Astrocyte of the cerebellum (primary cell): ENCODE measurements at regions not wholly inside any gene's neighbourhood (a gene's known extent, or its start where the extent isn't known, plus 50 kb on each side); places are given as distances from the start of the nearest gene placed in this dataset.
"Not testable (repeated sequence)": the region's sequence is repeated elsewhere in the genome, so short reads cannot be mapped to it uniquely, and the experiment has no call there.

ENCODE experiments used
- DNase-seq: peaks from one replicate; pipeline ENCODE4 v3.0.0-alpha.2; 2011; ENCODE audit warnings: low read depth
- H3K4me3 ChIP-seq: 2 replicates; pipeline ENCODE4 v1.5.1; 2011; ENCODE audit warnings: mild to moderate bottlenecking, low read depth, low read length, moderate library complexity
- in situ Hi-C: cut with HindIII; loops from 2 replicates; pipeline ENCODE4 v1.10.0; 2017; ENCODE audit warnings: low sequenced_read_pairs
- TF ChIP-seq, protein P1 (sequence below): IDR thresholded peaks from 2 replicates; pipeline ENCODE4 v1.5.1; 2012; ENCODE audit warnings: low read length, low read depth, moderate library complexity, mild to moderate bottlenecking; ENCODE audit errors: missing control alignments

DNA sequence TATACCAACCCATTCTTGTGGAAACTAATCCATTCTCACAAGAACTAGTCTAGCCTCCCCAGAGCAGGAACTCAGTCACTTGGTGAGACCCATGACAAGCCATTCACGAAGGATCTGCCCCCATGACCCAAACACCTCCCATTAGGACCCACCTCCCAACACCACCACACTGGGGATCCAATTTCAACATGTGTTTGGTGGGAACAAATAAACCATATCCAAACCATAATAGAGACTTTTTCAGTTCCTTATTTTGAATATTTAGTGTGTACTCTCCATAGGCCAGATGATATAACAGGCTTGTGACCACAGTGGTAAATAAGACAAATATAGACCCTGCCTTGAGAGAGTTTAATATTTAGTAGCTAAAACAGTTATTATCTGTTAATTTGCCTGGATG, 227.5 kb upstream of the SERP2 start:
- in situ Hi-C loops: no loop called here
- H3K4me3 ChIP-seq: no peak overlapping the region
- TF ChIP-seq, protein P1, sequence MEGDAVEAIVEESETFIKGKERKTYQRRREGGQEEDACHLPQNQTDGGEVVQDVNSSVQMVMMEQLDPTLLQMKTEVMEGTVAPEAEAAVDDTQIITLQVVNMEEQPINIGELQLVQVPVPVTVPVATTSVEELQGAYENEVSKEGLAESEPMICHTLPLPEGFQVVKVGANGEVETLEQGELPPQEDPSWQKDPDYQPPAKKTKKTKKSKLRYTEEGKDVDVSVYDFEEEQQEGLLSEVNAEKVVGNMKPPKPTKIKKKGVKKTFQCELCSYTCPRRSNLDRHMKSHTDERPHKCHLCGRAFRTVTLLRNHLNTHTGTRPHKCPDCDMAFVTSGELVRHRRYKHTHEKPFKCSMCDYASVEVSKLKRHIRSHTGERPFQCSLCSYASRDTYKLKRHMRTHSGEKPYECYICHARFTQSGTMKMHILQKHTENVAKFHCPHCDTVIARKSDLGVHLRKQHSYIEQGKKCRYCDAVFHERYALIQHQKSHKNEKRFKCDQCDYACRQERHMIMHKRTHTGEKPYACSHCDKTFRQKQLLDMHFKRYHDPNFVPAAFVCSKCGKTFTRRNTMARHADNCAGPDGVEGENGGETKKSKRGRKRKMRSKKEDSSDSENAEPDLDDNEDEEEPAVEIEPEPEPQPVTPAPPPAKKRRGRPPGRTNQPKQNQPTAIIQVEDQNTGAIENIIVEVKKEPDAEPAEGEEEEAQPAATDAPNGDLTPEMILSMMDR: no peak
- DNase-seq: no peak

DNA sequence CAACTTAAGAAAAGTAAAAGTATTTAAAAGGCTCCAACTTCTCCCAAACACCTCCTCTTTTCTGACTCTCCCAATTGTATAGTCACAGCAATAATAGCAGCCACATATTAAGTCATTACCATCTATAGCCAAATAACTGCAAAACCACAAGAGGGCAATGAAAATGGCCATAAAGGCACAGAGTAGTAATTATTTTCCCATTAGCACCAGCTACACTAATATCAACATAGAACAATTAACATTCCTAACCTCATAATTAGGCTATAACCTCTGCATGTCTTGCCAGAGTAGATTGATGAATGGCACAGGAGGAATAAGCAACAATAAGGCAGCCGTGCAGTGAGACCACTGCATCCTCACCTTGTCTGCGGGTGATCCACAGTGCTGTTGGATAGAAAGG, 226.4 kb upstream of the SERP2 start:
- H3K4me3 ChIP-seq: no peak overlapping the region
- TF ChIP-seq, protein P1: no peak
- DNase-seq: no peak
- in situ Hi-C loops: no loop called here

DNA sequence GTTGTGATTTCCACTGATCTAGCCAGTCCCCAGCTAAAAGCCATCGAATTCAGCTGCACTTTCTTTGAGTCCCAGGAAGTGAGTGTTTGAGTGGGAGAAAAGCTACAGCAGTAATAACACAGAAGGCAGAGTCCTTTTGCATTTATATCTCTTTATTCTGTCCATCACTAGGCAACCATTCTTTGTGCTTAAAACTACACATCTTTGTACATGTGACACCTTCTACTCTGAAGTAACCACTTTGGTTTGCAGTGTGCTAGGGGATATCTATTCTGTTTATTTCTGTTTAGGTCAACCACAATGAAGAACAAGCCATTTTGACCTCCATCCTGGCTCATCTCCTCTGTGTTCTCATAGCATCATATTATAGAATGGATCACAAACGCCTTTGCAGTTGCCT, 226.0 kb upstream of the SERP2 start:
- in situ Hi-C loops: no loop called here
- no peak for DNase-seq
- H3K4me3 ChIP-seq: no peak overlapping the region
- TF ChIP-seq, protein P1: no peak

DNA sequence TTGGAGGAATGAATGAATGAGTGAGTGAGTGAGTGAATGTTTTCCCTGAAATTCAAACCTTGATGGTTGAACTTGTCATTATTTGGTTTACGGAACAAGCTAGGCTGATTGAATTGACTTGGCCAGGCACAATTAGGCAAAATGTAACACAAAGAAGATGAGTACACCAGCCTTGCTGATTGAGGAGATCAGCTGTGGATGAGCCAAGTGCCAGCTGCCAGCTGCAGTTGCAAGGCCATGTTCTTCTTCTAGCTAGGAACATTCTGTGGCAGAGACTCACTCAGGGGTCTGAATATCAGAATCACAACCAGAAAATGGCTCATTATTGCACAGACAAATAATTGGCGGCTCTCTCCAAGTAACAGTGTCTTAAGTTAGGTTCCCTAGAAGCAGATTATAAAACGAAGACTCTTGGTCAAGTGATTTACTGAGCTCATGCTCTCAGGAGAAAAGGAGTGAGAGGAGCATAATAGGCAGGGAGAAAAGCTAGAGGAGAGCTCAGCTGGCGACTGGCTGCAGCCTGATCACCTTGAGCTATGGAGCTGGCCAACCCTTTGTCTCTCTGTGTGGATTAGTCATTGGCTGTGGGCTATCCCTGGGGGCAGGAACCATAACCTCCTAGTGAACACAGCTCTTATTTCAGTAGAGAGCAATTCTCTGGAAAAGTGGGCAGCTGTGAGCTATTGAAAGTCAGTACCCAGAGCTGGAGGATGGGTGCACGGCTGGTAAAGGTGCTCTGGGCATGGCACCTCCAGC, 225.3 kb upstream of the SERP2 start:
- TF ChIP-seq, protein P1: no peak
- H3K4me3 ChIP-seq: no peak overlapping the region
- in situ Hi-C loops: no loop called here
- DNase-seq: no peak

DNA sequence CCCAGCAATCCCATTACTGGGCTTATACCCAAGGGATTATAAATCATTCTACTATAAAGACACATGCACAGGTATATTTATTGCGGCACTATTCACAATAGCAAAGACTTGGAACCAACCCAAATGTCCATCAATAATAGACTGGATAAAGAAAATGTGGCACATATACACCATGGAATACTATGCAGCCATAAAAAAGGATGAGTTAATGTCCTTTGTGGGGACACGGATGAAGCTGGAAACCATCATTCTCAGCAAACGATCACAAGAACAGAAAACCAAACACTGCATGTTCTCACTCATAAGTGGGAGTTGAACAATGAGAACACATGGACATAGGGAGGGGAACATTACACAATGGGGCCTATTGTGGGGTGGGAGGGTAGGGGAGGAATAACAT, 224.4 kb upstream of the SERP2 start:
- DNase-seq, H3K4me3 ChIP-seq, in situ Hi-C loops: not testable (repeated sequence)

DNA sequence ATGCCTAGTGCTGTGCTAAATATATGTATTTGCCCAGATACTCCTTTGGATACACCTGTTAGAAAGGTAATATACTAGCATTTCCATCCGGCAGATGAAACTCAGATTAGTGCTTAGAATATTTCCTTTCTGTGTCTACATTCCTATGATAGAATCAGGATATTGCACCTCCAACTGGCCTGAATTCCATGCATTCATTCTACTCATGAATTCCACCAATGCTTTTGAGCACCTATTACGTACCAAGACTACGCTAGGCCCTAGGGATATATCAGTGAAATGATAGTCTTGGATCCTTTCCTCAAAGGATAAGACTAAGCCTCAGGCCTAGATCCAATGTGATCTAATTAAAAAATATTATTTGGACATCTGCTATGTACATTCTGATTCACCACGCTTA, 223.8 kb upstream of the SERP2 start:
- in situ Hi-C loops: no loop called here
- no peak overlapping the region for H3K4me3 ChIP-seq
- TF ChIP-seq, protein P1: no peak
- no peak for DNase-seq

DNA sequence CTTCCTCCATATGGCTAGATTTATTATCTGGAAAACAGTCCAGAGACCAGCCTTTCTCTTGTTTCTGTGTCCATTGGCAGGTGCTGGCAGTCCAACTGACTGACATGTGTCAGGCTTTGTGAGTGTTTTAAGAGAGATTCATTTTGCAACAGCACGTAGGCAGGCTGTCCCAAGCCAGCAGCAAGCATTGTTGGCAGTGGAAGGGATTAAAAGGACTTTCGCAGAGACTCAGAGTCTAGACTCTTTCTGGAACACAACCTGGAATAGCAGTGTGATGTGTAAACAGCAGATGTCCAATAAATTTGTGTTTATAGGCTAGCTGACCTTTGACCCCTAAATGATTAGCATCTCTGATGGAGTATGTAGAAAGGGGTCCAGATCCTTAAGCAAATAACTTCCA, 222.2 kb upstream of the SERP2 start:
- TF ChIP-seq, protein P1: no peak
- in situ Hi-C loops: no loop called here
- DNase-seq: no peak
- no peak overlapping the region for H3K4me3 ChIP-seq
